Central memory CD4-positive, alpha-beta T cell (primary cell): ENCODE measurements at regions not wholly inside any gene's neighbourhood (a gene's known extent, or its start where the extent isn't known, plus 50 kb on each side); places are given as distances from the start of the nearest gene placed in this dataset.

Experiments
- DNase-seq: peaks from one replicate; pipeline ENCODE4 v3.0.0; 2022

DNA sequence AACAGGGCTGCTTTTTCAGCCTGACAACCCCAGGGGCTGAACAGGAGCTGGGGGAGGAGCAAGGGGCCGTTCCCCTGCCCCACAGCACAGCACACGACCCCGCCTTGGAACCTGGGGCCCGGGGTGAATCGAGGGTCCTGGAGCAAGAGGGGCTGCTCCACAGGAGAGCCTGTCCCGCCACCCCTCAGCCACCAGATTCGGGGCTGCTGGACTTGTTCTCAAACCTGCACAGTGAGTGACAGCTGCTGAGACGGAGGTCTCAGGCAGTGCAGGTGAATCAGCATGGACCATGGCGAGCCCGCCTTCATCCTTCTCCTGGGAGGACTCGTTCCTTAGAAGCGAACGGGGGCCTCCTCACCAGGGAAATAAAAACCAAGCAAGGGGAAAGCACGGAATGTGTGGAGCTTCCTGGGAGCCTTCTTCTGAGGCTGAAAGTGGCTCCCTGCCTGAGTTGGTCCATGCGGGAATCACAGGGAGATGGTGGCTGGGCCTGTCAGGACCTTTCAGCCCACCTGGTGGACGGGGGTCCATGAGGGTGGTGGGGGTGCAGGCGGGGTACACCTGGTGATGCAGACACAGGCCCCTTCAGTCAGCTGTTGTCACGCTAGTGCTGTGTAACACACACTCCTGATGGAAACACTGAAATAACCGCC lies 125.4 kb downstream of the SIK1 start:
- DNase-seq: no peak

GRCh38 chr21:43300496-43301408 lies 126.2 kb downstream of the SIK1 start:
- no peak for DNase-seq

DNA sequence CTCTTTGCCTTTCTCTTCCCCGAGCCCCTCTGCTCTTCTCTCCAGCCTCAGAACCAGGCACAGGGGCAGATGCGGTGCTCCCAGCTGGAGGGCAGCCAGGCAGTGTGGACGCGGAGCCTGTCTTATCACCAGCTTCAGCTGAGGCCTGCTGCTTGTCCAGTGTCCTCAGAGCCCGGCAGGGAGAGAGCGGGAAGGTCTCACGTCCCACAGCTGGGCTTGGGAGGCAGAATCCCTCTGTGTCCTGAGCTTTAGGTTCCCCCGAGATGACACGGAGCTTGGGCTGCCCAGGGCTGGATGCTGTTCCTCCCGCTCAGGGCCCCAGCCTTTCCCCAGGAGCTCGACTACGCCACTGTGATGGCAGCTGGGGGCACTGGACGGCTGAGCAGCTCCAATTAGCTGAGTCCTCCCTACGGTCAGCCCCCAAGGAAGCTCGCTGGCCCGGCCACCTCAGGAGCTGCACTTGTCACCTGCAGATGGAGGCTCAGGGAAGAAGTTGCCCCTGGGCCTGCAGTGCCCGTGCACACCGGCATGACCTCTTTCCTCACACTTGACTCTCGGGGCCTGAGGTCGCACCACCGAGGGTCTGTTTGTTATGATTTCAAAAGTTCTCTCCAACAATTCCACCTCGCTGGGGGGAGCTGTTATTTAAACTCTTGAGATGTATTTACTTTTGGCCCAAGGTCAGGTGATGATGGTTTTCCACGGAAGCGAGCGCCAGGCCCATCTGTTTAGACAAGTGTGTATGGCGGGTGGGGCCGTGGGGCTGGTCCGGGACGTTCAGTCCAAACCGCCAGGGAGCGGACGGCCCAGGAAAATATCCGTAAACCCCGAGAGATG lies 127.3 kb downstream of the SIK1 start:
- DNase-seq: no peak

DNA sequence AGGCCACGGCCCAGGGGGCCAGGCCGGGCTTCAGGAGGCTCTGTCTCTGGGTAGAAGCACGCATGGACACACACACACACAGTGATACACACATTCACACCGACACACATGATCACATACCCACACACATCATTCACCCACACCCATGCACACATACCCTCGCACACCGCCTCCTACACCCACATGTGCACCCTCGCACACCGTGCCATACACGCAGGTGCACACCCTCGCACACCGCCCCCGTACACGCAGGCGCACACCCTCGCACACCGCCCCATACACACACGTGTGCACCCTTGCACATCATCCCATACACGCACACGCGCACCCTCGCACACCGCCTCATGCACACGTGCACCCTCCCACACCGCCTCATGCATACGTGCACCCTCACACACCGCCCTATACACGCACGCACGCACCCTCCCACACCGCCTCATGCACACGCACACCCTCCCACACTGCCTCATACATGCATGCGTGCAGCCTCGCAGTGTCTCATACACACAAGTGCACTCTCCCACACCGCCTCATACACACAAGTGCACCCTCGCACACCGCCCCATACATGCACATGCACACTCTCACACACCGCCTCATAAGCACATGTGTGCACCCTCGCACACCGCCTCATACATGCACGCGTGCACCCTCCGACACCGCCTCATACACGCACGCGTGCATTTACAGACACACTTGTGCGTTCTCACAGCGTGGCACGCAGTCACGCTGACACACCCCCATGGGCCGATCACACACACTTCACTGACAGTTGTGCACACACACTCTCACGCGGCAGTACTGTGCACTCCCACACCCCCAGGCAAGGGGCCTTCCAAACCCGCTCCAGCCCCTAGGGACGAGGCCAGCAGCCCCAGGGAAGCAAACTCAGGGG lies 128.1 kb downstream of the SIK1 start:
- DNase-seq: no peak

DNA sequence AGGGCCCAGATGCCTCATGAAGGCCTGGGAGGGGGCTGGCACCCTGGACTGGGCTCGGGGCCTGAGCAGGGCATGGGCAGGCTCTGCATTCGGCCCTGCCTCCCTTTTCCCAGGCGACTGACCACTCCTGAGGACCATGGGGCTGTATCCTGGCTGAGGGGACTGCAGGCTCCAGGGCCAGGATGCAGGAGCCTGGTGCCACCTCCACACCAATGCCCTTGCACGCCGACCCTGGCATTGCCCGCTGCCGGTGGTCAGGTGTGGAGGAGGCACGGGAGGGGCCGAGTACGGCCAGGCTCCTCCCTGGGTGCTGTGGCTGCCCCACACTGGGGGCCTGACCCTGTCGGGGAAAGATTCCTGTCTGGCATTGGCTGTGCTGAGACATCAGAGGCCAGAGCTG lies 128.9 kb downstream of the SIK1 start:
- no peak for DNase-seq

GRCh38 chr21:43297391-43297981 lies 128.7 kb downstream of the CRYAA start:
- no peak for DNase-seq

GRCh38 chr21:43295066-43295958 lies 126.5 kb downstream of the CRYAA start:
- no peak for DNase-seq

DNA sequence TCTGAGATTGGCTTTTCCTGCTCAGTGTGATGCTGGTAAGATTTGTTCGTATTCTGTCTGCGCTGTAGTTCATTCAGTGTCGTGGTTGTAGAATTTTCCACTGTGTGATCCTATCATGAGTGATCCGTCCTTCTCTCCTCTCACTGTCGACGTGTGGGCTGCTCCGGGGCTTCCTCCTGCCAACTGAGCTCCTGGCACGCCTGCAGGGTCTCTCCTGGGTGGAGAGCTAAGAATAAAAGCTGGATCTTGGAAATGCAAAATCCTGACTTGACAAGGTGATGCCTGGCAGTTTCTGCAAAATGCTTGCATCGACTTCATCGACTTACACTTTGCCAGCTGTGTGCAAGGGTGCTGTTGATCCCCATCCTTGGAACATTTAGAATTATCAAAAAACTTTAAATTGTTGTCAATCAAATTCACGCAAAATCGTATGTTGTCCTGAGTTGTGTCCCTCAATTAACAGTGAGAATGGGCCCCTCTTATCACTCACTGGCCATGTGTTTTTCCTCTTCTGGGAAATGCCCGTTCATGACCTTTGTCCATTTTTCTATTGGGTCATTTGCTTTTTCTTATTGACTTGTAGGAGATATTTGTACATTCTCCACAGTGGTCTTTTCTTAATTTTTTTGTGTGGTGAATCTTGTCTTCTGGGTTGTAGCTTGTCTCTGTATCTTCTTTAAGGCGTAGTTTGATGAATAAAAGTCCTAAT lies 125.5 kb downstream of the CRYAA start:
- DNase-seq: no peak

- no peak for DNase-seq
These were observed 124.0 kb downstream of the CRYAA start for GRCh38 chr21:43292866-43293142.

GRCh38 chr21:43292041-43292865 lies 123.4 kb downstream of the CRYAA start:
- DNase-seq: no peak

DNA sequence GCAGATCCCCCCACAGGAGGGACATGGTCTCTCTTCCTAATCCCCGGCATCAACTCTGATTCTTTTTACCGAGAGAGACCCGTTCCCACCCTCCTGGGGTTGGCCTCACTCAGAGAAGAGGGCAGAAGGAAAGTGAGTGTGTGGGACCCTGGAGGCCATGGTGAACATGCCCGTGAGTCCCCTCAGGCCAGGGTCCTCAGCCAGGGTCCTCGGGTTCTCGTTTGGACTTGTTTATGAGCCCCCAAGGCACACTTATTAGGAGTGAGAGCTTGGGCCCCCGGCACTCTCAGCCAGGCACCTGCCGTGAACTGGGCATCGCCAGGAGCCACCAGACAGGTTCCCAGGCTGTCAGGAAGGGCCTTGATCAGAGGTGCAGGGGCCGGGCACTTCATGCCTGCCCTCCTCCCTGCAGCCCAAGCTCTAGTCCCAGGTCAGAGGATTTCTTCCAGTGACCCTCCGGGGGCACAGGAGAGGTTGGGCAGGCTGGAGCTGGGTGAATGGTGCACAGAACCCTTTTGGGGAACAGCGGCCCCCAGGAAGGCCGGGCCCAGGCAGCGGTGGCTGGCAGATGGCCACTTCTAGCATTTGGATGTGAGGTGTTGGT lies 122.6 kb downstream of the CRYAA start:
- no peak for DNase-seq

GRCh38 chr21:43290421-43291346 lies 121.9 kb downstream of the CRYAA start:
- no peak for DNase-seq

DNA sequence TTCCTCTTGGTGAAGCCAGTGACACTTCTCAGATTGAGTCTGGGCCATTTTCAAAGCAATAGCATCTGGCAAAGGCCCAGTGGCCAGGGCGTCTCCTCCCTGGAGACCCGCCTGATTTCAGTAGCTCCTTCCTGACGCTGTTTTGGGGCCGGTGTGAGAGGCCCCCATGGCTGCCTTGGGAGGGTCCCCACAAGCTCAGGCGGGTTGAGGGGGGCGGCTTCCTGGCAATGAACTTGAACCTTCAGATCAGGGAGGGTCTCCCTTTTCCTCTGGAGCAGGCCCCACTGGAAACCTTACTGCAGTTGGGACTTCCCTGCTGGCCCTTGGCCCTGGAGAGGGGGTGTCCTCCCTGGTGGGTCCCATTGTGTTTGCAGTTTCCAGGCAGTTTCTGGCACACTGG lies 121.2 kb downstream of the CRYAA start:
- DNase-seq: no peak

GRCh38 chr21:43289442-43289841 lies 120.6 kb downstream of the CRYAA start:
- DNase-seq: no peak

GRCh38 chr21:43287795-43288755 lies 119.3 kb downstream of the CRYAA start:
- DNase-seq: no peak

GRCh38 chr21:43287111-43287760 lies 118.4 kb downstream of the CRYAA start:
- DNase-seq: no peak
